Spleen (tissue), 11 donors: ENCODE measurements at regions not wholly inside any gene's neighbourhood (a gene's known extent, or its start where the extent isn't known, plus 50 kb on each side); places are given as distances from the start of the nearest gene placed in this dataset.
"Not testable (repeated sequence)": the region's sequence is repeated elsewhere in the genome, so short reads cannot be mapped to it uniquely, and the experiment has no call there.

Experiments used
- DNase-seq: peaks from one replicate; pipeline ENCODE4 v3.0.0-alpha.2; 2020
- H3K27ac ChIP-seq, 8 donors: fragments of 200-600 bp; sonication (generic) in 7 of 8; 1 replicate in 4 of 8; 2 replicates in 4 of 8; pipeline versions ENCODE4 v1.5.0 to v1.8.0; 2016 to 2021; ENCODE audit warnings: inconsistent platforms in 4 of 8, mild to moderate bottlenecking in 4 of 8, moderate library complexity in 1 of 8
- H3K27me3 ChIP-seq, 7 donors: fragments of 200-600 bp; sonication (generic) in 6 of 7; replicated peaks in 1 of 7; 1 replicate in 4 of 7; 2 replicates in 3 of 7; pipeline versions ENCODE4 v1.5.0 to v1.8.0; 2016 to 2021; ENCODE audit warnings: inconsistent platforms in 3 of 7, mild to moderate bottlenecking in 1 of 7
- H3K36me3 ChIP-seq, 6 donors: fragments of 200-600 bp; sonication (generic) in 5 of 6; 1 replicate in 4 of 6; 2 replicates in 2 of 6; pipeline versions ENCODE4 v1.5.0 to v1.8.0; 2016 to 2021; ENCODE audit warnings: inconsistent platforms in 2 of 6
- H3K4me1 ChIP-seq, 6 donors: fragments of 200-600 bp; sonication (generic) in 5 of 6; 1 replicate in 3 of 6; 2 replicates in 3 of 6; pipeline versions ENCODE4 v1.5.0 to v1.8.0; 2016 to 2021; ENCODE audit warnings: inconsistent platforms in 3 of 6
- H3K4me3 ChIP-seq, 8 donors: fragments of 200-600 bp; sonication (generic) in 7 of 8; 1 replicate in 4 of 8; 2 replicates in 4 of 8; pipeline versions ENCODE4 v1.5.0 to v1.8.0; 2016 to 2021; ENCODE audit warnings: inconsistent platforms in 4 of 8, mild to moderate bottlenecking in 4 of 8, moderate library complexity in 2 of 8
- H3K9me3 ChIP-seq, 8 donors: fragments of 200-600 bp; sonication (generic) in 7 of 8; 1 replicate in 4 of 8; 2 replicates in 4 of 8; pipeline versions ENCODE4 v1.5.0 to v1.8.0; 2016 to 2021; ENCODE audit warnings: inconsistent platforms in 4 of 8
- POLR2A ChIP-seq, 3 donors: fragments of 450-650 bp; IDR thresholded peaks; one replicate each; pipeline ENCODE4 v1.5.1; 2017; ENCODE audit warnings: antibody characterized with exemption in 3 of 3, mild to moderate bottlenecking in 1 of 3
- POLR2AphosphoS5 ChIP-seq, 3 donors: sonication (generic); formaldehyde crosslinking; IDR thresholded peaks; one replicate each; pipeline ENCODE4 v1.5.1; 2017; ENCODE audit warnings: antibody characterized with exemption in 3 of 3
- WGBS, 5 donors: extraction: QIAGEN DNeasy Blood & Tissue Kit in 3 of 5; methylation state at CpG; one replicate each; pipeline versions ENCODE4 v1.1.5 to v1.1.7; 2013 to 2018; 5-methylcytosine and 5-hydroxymethylcytosine counted together
- intact Hi-C: fragments of 100-400 bp; cut with DNase I; formaldehyde crosslinking; loops from one replicate; pipeline ENCODE4 v1.15.0; 2023; ENCODE audit warnings: low total_unique reads
- TF ChIP-seq, protein P1 (sequence below), 11 experiments: fragments of 200-600 bp in 7 of 11; fragments of 450-650 bp in 4 of 11; sonication (generic) in 4 of 11; IDR thresholded peaks in 8 of 11; conservative IDR thresholded peaks in 3 of 11; 1 replicate in 7 of 11; 2 replicates in 4 of 11; pipeline versions ENCODE4 v1.4.0 to v1.8.0; 2016 to 2021; ENCODE audit warnings: antibody characterized with exemption in 11 of 11, inconsistent platforms in 4 of 11, mild to moderate bottlenecking in 1 of 11
- donor health status: healthy with polysubstance abuse.
- donor health status: DM: no; HTN: no; CAD: no; lungs with moderate emphysema.
- donor health status: DM: no; HTN: no; CAD: no.
- donor health status: Bipolar disorder and iron deficiency.
- donor health status: healthy.
- donor health status: DM: no; HTN: no; CAD: no.
- donor health status: DM: yes; HTN: yes; CAD: no.

DNA sequence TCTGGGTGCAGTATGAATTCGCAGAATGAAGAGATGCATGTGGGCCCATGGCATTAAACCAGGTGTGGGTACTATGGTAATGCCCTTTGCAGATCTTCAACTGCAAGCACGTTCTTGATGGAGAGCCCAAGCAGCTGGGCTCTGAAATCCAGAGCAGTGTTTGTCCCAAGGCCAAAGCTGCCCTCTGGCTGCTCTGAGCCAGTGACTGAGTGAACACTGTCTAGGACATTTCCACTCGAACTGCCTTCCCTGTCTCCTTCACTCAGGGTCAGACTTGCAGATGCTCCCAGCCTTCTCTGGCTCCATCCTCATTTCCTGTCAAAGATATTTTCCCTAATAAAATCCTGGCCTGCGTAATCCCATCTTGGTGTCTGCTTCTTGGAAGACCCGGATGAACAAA lies 80.2 kb upstream of the GJB6 start:
- Histone ChIP-seq H3K4me3 (no peak overlapping the region), H3K27me3 (no peaks in the 10 kb centered on the region), H3K36me3 (no peaks in the 10 kb centered on the region), H3K4me1 (no peaks in the 10 kb centered on the region), H3K27ac (no peak overlapping the region), H3K9me3 (peaks cover 0 to 19% (median 14%) of the 10 kb centered on the region in 8 donors)
- DNase-seq: no peak
- intact Hi-C loops: no loop called here
- 75 to 89% (median 81%) methylated on average over 5 of the region's 5 CpGs for WGBS, 5 donors
- TF ChIP-seq POLR2A (IDR thresholded peaks at IDR 0.05) (no peak), POLR2AphosphoS5 (IDR thresholded peaks at IDR 0.05) (no peak)
- TF ChIP-seq, protein P1, sequence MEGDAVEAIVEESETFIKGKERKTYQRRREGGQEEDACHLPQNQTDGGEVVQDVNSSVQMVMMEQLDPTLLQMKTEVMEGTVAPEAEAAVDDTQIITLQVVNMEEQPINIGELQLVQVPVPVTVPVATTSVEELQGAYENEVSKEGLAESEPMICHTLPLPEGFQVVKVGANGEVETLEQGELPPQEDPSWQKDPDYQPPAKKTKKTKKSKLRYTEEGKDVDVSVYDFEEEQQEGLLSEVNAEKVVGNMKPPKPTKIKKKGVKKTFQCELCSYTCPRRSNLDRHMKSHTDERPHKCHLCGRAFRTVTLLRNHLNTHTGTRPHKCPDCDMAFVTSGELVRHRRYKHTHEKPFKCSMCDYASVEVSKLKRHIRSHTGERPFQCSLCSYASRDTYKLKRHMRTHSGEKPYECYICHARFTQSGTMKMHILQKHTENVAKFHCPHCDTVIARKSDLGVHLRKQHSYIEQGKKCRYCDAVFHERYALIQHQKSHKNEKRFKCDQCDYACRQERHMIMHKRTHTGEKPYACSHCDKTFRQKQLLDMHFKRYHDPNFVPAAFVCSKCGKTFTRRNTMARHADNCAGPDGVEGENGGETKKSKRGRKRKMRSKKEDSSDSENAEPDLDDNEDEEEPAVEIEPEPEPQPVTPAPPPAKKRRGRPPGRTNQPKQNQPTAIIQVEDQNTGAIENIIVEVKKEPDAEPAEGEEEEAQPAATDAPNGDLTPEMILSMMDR (IDR thresholded peaks at IDR 0.05 in 8 of 11, conservative IDR thresholded peaks at IDR 0.05 in 3 of 11): no peak

- DNase-seq: no peak
- H3K27me3 ChIP-seq: no peaks in the 10 kb centered on the region
- H3K36me3 ChIP-seq: no peaks in the 10 kb centered on the region
- intact Hi-C loops: no loop called here
- H3K4me3 ChIP-seq: no peak overlapping the region
- no peak overlapping the region for H3K27ac ChIP-seq
- TF ChIP-seq POLR2AphosphoS5 (IDR thresholded peaks at IDR 0.05): no peak
- TF ChIP-seq, protein P1 (IDR thresholded peaks at IDR 0.05 in 8 of 11, conservative IDR thresholded peaks at IDR 0.05 in 3 of 11): no peak
- no peak for TF ChIP-seq POLR2A (IDR thresholded peaks at IDR 0.05)
- peaks cover 0 to 25% (median 18%) of the 10 kb centered on the region in 8 donors for H3K9me3 ChIP-seq
- H3K4me1 ChIP-seq: no peaks in the 10 kb centered on the region
- 67 to 83% (median 76%) methylated on average over 2 of the region's 2 CpGs for WGBS, 5 donors
These were observed 79.5 kb upstream of the GJB6 start for GRCh38 chr13:20311596-20311995.

DNA sequence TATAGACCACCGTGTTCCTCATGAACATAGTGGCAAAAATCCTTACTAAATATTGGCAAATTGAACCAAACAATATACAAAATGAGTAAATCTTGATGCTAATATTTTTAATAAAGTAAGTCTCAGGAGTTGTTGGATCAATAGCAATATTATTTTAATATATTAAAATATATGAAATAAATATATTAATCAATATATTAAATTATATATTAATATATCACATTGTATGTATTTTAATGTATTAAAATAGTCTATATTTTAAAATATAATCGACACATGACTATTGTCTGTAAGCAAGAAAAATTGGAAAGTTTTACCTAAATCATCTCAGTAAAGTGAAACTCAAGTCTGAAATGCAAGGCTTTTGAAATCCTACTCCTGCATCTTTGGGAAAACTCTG lies 78.9 kb upstream of the GJB6 start:
- no peak overlapping the region for H3K4me3 ChIP-seq
- no peak overlapping the region for H3K27ac ChIP-seq
- intact Hi-C loops: no loop called here
- H3K27me3 ChIP-seq: no peaks in the 10 kb centered on the region
- TF ChIP-seq, protein P1 (IDR thresholded peaks at IDR 0.05 in 8 of 11, conservative IDR thresholded peaks at IDR 0.05 in 3 of 11): no peak
- TF ChIP-seq POLR2A (IDR thresholded peaks at IDR 0.05) (no peak), POLR2AphosphoS5 (IDR thresholded peaks at IDR 0.05) (no peak)
- DNase-seq: no peak
- H3K9me3 ChIP-seq: peaks cover 0 to 25% (median 18%) of the 10 kb centered on the region in 8 donors
- 91 to 97% (median 91%) methylated on average over 2 of the region's 2 CpGs for WGBS, 5 donors
- no peaks in the 10 kb centered on the region for H3K4me1 ChIP-seq
- H3K36me3 ChIP-seq: no peaks in the 10 kb centered on the region

DNA sequence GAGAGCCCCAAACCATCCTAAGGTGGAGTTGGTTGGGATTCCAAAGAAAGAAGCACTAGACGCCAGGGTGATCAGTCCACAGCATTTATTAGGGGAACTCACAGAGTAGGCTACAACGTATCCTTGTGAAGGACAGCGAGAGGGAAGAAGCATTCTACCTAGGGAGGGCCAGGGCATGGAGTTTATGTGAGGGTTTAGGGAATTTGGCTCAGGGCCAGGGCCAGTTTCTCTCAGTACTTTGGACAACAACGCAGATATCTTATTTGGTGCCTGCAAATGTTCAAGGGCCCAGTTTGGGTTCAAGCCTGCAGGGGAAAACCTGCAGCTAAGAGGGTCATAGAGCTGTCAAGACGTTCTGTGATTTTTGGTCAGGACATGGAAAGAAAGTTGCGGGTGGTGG lies 73.9 kb upstream of the GJB6 start:
- no peak for DNase-seq
- intact Hi-C loops: no loop called here
- Histone ChIP-seq H3K4me1 (peaks cover 0 to 6% (median 0%) of the 10 kb centered on the region in 6 donors), H3K9me3 (peaks cover 0 to 25% (median 18%) of the 10 kb centered on the region in 8 donors), H3K4me3 (no peak overlapping the region), H3K27ac (no peak overlapping the region), H3K36me3 (no peaks in the 10 kb centered on the region), H3K27me3 (peaks cover 5 to 31% (median 14%) of the 10 kb centered on the region in 7 donors)
- WGBS, 5 donors: 89 to 95% (median 93%) methylated on average over 6 of the region's 6 CpGs
- TF ChIP-seq POLR2AphosphoS5 (IDR thresholded peaks at IDR 0.05): no peak

DNA sequence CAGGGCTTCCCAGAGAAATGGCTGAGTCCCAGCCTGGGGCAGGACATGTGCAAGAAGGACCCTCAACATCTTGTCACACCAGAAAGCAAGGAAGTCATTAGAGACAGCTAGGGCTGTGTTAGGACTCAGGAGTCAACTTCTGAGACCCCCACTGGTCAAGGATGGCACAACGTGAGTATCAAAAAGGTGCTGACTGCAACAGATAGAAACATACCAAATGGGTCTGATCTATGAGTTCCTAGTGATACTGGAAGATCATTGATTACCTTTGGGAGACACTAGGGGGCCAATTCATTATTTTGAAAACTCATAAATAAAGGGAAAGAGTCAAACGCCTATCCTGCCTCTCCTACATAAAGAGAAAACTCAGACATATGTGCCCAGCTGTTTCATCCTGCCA lies 73.5 kb upstream of the GJB6 start:
- H3K4me3 ChIP-seq: no peak overlapping the region
- intact Hi-C loops: no loop called here
- 51 to 65% (median 62%) methylated on average over 2 of the region's 2 CpGs for WGBS, 5 donors

DNA sequence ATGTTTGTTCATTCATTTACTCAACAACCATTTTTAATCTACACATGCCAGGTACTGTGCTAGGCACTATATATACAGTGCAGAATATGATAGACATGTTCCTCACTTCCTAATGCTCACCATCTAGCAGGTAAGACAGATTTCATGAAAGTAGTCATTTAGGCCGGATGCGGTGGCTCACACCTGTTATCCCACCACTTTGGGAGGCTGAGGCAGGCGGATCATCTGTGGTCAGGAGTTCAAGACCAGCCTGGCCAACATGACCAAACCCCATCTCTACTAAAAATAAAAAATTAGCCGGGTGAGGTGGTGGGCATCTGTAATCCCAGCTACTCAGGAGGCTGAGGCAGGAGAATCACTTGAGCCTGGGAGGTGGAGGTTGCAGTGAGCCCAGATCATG lies 71.9 kb upstream of the GJB6 start:
- not testable (repeated sequence) for DNase-seq, H3K4me3 ChIP-seq
- H3K27me3 ChIP-seq: peaks cover 5 to 49% (median 27%) of the 10 kb centered on the region in 7 donors

More for the DNA sequence above, 73.5 kb upstream of the GJB6 start:
- no peaks in the 10 kb centered on the region for H3K36me3 ChIP-seq
- peaks cover 0 to 25% (median 18%) of the 10 kb centered on the region in 8 donors for H3K9me3 ChIP-seq
- H3K4me1 ChIP-seq: peaks cover 0 to 6% (median 0%) of the 10 kb centered on the region in 6 donors
- peaks cover 5 to 35% (median 17%) of the 10 kb centered on the region in 7 donors for H3K27me3 ChIP-seq
- H3K27ac ChIP-seq: no peak overlapping the region
- TF ChIP-seq POLR2A (IDR thresholded peaks at IDR 0.05): no peak
- no peak for DNase-seq

More for the DNA sequence above, 71.9 kb upstream of the GJB6 start:
- peaks cover 0 to 21% (median 18%) of the 10 kb centered on the region in 8 donors for H3K9me3 ChIP-seq
- WGBS, 5 donors: 83 to 95% (median 92%) methylated on average over 4 of the region's 4 CpGs
- H3K4me1 ChIP-seq, H3K36me3 ChIP-seq, H3K27ac ChIP-seq, intact Hi-C loops: not testable (repeated sequence)
